ENCODE measurements at regions not wholly inside any gene's neighbourhood (a gene's known extent, or its start where the extent isn't known, plus 50 kb on each side); places are given as distances from the start of the nearest gene placed in this dataset.
"Not testable (repeated sequence)": the region's sequence is repeated elsewhere in the genome, so short reads cannot be mapped to it uniquely, and the experiment has no call there.

- no peak for FAIRE-seq
Measured at GRCh38 chr12:124130691-124131591, 157.9 kb downstream of the ZNF664 start.

GRCh38 chr12:124131659-124132058 lies 158.6 kb downstream of the ZNF664 start:
- no peak for FAIRE-seq

GRCh38 chr12:124132530-124132929 lies 159.5 kb downstream of the ZNF664 start:
- FAIRE-seq = no peak

GRCh38 chr12:124136796-124137195 lies 158.1 kb upstream of the RFLNA start:
- no peak for FAIRE-seq

DNA sequence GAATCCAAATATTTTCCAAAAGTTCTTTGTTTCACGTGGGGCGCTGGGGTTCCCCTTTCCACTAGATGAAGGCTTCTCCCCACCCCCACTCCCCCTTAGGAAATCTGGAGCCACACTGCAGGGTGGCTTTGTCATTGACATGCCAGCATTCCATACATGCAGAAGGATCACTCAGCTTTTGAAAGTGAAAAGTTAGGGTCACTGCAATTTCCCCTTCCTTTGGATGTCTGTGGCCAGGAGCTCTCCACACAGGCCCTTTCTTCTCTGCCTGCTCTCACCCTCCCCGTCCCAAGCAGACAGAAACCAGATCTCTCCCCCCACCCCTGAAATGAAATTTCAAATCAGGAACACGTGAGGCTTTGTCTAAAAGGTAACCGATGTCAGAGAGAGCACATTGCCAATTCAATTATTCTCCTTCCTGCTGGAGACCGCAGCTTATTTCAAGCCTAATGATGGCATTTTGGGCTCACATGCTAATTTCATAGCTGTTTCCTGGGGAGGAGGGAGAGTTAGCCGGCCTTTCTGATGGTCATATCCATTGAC lies 153.9 kb upstream of the RFLNA start:
- FAIRE-seq = no peak

DNA sequence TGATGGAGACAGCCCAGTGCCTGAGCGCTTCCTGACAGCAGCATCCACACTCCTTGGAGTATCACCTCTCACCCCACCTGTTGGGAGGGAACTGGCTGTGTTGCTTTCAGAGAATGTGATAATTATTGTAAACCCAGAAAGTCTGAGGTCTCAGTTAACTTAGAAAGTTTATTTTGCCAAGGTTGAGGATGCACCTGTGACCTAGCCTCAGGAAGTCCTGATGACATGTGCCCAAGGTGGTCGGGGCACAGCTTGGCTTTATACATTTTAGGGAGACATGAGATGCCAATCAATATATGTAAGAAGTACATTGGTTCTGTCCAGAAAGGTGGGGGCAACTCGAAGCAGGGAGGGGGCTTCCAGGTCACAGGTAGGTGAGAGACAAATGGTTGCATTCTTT lies 153.3 kb upstream of the RFLNA start:
- FAIRE-seq = not testable (repeated sequence)

- no peak for FAIRE-seq
Measured at GRCh38 chr12:124142395-124143035, 152.4 kb upstream of the RFLNA start.

GRCh38 chr12:124143726-124144125 lies 151.2 kb upstream of the RFLNA start:
- FAIRE-seq = no peak

- no peak for FAIRE-seq
Measured at GRCh38 chr12:124144531-124145194, 150.2 kb upstream of the RFLNA start.

GRCh38 chr12:124147027-124147426 lies 147.9 kb upstream of the RFLNA start:
- no peak for FAIRE-seq

DNA sequence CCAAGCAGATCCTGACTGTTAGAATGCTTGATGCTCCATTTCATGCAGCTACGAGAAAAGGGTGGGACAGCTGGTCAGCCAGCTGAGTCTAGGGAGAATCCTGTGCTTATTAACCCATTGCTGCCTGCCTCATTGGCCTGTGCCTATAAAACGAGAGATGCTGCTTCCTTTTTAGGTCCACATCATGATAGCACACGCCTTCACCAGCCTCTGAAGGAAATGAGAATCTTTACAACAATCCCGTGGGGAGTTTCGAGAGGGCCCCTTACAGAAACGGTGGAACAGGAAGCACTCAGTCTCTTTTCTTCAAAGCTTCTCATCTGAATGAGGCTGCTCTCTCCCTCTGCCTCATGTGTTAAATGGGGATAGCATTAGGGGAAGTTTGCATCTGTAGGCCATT lies 147.3 kb upstream of the RFLNA start:
- FAIRE-seq = no peak

DNA sequence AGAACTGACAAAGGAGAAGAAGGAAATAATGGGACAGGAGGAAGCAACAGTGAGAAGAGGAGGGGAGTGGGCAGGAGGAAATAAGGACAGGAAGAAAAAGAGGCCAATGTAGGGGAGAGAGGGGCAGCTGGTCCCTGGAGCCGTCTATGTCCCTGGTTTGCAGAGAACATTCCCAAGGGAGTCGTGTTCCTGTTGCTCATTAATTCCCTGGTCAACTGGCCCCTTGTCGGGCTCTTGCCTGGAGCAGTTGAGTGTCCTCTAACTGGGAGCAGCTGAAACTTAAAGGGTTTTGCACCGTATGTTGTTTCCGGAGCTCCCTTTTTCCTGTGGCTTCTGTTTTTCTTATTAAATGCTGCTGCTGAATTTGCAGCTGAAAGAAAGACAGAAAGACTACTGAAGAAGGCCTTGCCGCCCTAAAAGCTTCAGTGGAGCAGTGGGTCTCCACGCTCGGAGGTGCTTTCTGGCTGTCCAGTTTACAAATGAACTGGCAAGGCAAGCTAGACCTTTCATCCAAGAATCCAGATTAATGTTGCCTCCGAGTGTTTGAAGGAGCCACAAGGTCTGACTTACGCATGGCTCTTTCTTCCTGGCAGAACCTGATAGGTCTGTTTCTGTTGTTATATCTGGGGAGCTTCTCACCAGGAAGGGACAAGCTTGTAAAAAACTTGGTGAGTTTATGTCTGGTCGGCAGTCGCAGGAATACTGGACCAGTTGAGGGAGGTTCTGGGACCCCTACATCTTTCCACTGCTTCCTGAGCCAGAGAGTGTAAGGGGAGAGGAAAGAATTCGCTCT lies 146.2 kb upstream of the RFLNA start:
- FAIRE-seq = no peak

DNA sequence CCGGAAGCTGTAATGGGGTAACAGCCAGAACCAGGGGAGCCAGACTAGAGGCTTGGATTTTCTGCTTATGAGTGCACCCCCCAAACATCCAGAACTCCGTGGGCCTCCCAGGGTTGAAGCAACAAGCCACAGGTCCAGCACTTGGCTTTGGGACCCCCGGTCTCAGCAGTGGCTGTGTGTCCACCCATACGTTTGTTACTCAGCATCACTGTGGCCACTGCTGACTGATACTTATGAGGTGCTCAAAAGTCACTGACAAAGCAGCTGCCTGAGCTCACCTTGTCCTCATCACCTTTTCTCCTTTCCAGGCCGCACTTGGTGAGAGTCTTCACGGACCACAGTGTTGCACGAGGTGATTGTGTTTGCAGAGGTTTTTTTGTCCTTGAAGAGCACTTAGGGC lies 145.6 kb upstream of the RFLNA start:
- FAIRE-seq = no peak

DNA sequence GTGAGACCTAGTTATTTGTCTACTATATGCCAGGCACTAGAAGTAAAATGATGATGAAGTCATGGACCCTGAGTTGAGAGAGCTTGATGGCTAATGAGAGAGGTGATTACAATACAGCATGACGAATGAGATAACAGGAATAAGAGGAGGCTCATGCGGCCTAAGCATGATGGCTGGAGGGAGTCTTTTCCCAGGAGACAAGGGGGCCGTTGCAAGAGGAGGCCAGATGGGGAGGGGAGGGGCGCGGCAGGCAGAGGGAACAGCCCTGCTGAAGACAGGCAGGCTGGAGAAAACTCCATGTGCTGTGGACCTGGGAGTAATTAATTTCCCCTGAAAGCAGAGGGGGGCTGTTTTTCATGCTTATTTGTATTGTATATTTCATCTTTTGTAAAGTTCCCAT lies 144.7 kb upstream of the RFLNA start:
- no peak for FAIRE-seq

DNA sequence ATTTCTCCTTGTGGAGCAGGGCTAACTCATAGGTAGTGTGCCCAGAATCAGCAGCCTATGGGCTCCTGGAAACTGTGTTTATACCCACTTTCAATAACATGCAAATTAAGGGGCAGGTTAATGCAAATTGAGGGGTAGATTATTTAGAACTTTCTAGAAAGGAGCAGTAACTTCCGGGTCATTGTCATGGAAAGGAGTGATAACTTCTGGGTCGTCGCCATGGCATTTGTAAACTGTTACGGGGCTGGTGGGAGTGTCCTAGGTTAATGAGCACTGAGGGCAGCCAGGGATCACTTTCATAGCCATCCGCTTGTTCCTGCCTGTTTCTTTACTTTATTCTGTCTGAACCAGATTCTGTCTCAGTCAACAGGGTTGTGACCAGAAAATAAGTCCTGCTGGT lies 143.3 kb upstream of the RFLNA start:
- no peak for FAIRE-seq

- FAIRE-seq = no peak
Measured at GRCh38 chr12:124152731-124153130, 142.2 kb upstream of the RFLNA start.

DNA sequence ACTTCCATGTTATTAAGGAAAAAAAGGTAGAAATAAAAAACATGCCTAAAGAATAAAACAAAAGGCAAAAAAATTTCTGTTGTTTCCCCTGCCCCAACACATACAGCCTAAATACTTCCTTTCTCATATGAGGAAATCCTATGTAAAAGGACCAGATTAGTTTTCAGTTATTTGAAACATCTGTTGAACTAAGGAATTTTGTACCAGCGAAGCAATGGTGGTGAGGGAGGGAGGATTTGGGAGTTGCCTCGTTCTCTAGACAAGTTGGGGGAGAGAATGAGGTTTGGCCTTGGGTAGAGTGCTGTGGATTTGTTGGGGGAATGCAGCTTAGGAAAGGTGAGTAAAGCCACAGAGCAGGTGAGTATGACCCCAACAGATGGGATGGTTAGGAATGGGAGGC lies 141.5 kb upstream of the RFLNA start:
- no peak for FAIRE-seq

DNA sequence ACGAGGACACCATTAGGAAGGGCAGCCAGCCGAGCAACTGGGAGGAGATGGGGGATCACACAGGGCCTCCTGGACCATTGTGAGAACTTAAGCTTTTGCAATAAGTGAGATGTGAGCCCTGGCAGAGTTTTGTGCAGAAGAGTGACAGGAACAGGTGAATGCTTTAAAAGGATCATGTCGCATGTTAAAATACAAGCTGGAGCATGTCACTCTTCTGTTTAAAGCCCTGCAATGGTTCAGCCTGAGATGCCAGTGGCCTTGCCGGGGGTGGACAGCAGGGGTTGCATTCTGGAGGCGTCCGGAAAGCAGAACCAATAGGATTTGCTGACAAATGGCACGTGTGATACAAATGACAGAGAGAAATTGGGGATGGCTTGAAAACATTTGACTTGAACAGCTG lies 137.5 kb upstream of the RFLNA start:
- FAIRE-seq = no peak

GRCh38 chr12:124159655-124160054 lies 135.2 kb upstream of the RFLNA start:
- no peak for FAIRE-seq

DNA sequence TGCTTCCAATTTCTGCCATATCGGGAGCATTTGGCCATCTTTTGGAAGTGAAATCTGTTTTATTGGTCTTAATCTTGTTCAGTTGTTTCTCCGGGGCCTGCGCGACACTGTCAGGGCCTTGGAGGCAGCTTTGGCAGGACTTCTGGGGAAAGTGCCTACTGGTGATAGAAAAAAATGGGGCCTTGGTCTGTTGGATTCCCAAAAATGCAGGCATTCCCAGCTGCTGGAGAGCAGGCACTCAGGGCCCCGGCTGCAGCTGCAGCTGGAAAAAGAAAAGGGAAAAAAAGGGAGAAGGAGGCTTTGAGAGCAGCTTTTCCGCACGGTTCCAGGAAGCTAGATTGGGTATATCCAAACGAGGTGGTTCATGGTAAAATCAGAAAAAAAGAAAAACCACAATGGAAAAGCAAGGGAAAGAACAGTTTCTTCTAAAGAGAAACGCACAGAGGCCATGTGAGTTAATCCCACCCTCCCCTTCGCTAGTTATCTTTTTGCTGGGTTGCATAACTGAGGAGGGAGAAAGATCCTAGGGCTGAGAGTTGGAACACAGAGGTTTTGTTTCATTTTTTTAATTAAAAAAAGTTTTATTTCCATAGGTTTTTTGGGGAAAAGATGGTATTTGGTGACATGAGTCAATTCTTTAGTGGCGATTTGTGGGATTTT lies 134.7 kb upstream of the RFLNA start:
- FAIRE-seq = no peak

- not testable (repeated sequence) for FAIRE-seq
Measured at GRCh38 chr12:124161402-124161801, 133.5 kb upstream of the RFLNA start.

Measured in A204.1 (cell line).